ENCODE measurements at regions not wholly inside any gene's neighbourhood (a gene's known extent, or its start where the extent isn't known, plus 50 kb on each side); places are given as distances from the start of the nearest gene placed in this dataset.

DNA sequence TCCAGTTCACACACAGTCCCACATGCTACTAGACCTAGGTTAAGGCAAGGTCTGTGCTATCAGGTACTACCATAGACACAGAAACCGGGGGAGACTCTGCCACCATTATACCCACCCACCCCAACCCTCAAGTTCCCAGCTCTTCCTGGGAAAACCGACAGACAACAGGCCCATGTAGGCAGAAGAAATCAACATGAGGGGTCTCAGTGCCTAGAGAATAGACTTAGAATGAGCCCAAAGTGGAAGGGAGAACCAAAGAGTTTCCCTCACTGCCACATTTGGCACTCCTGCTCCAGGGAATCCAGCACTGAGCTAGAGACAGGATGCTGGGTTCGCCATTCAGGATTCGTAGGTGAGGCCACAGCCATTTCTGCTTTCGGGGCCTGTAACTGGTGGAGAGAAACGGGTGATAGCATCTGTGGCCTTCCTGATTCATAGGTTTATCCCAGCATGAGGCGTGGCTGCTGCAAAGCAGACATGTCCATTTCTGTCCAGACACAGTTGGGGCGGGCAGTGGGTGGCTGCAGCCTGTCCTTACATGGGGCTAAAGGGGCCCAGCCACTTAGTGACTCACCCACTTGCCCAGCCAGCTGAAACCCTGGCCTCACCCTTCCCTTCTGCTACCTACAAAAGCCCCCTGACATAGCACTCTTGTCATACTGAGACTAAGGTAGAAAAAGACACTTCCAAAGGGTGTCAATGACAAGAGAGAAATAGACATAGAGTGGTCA, 69.4 kb downstream of the IRF2BPL start:
- Histone ChIP-seq H3K27ac (no peak overlapping the region), H3K9me3 (no peaks in the 10 kb centered on the region), H3K36me3 (no peaks in the 10 kb centered on the region), H3K4me1 (peaks cover 7 to 42% (median 19%) of the 10 kb centered on the region in 3 donors), H3K27me3 (no peaks in the 10 kb centered on the region), H3K4me3 (no peak overlapping the region)
- WGBS, 2 donors: 90 to 95% methylated on average over 8 of the region's 8 CpGs
- ATAC-seq (no peak), DNase-seq (no peak), FAIRE-seq (no peak)
- intact Hi-C loops (cut with DNase I): loop anchor here in 2 of 3 donors (5.0 to 10.0 kb wide), 2 partner anchors 63 to 66 kb away; partner anchors contain the start of gene IRF2BPL (in 1 of the 2)
- no peak for TF ChIP-seq CTCF (IDR thresholded peaks at IDR 0.05)

DNA sequence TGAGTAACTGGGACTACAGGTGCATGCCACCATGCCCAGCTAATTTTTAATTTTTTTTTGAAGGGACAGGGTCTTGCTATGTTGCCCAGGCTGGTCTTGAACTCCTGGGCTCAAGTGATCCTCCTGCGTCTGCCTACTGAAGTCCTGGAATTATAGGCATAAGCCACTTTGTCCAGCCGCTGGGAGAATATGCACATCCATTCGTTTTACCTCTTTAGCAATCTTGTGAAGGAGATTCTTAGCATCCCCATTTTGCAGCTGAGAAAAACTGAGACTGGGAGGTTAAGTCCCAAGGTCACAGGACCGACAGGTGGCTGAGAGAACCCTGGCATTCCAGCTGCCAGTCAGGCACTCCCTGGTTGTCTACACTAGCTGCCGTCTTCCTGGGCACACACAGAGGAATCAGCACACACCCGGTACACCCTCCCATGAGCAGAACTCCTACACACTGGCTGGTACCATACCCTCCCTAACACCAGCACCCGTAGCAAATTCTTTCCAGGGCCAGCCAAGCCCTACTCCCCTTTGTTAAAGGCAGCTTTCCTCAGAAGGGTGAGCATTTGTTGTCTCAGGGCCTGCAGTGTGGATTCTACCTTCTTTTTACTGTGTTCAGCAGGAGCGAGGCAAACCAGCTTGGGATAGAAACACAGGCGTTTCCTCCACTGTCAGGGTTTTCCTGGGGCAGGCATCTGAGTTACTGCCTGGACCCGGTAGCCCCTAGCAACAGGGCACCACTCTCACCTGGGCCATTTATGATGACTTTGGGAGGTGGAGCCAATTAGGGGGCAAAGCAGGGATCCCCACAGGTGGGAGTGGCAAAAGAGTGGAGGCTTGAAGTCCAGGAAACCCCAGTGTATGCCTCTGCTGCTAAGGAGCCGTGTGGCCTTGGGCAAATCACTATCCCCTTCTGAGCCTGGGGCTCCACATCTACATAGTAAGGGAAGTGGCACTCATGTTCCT, 70.2 kb downstream of the IRF2BPL start:
- ATAC-seq (no peak), FAIRE-seq (no peak), DNase-seq (peak in 1 of 6 donors; percentile 11)
- Histone ChIP-seq H3K4me1 (peaks cover 7 to 50% (median 19%) of the 10 kb centered on the region in 3 donors), H3K27me3 (no peaks in the 10 kb centered on the region), H3K9me3 (no peaks in the 10 kb centered on the region), H3K36me3 (no peaks in the 10 kb centered on the region), H3K27ac (peak overlapping the region in 1 of 4 donors; percentile 88), H3K4me3 (no peak overlapping the region)
- WGBS, 2 donors: 72 to 76% methylated on average over 11 of the region's 11 CpGs
- intact Hi-C loops (cut with DNase I): loop anchor here in 2 of 3 donors (5.0 to 10.0 kb wide), 2 partner anchors 64 to 67 kb away; partner anchors contain the start of gene IRF2BPL (in 1 of the 2)
- no peak for TF ChIP-seq CTCF (IDR thresholded peaks at IDR 0.05)

DNA sequence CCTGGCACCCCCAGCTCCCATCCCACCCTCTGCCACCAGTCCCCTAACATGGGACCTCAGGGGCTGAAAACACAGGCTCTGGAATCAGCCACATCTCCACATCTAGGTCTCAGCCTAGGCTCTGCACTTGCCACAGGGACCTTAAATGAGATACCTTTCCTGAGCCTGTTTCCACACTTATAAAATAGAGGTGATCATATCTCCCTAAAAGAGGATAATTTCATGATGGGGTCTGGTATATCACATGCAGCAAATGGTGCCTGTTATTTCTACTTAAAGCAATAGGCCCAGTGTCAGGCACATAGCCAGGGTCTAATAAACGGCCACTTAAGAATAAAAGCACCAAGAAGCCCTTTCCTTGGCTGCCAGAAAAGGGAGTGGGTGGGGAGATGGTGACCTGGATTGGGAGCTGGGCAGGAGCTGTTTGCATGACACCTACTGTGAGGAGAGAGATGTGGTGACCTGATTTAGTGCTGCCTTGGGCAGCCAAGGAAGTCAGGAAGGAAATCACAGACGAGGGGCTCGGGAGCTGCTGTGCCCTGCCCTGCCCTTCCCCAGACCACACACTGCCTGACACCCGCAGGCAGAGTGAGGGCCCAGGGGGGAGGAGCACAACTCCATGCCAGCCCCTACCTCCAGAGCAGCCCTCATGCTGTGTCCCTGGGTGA, 71.2 kb downstream of the IRF2BPL start:
- peak in 1 of 6 donors; percentile 51 for DNase-seq
- WGBS, 2 donors: 44 to 46% methylated on average over 4 of the region's 4 CpGs
- ATAC-seq: no peak
- Histone ChIP-seq H3K9me3 (no peaks in the 10 kb centered on the region), H3K4me3 (no peak overlapping the region), H3K27ac (peak overlapping the region; percentile 68 to 96 (median 86)), H3K36me3 (no peaks in the 10 kb centered on the region), H3K4me1 (peaks cover 7 to 46% (median 19%) of the 10 kb centered on the region in 3 donors), H3K27me3 (no peaks in the 10 kb centered on the region)
- intact Hi-C loops (cut with DNase I): loop anchor here in 2 of 3 donors (5.0 to 10.0 kb wide), 2 partner anchors 65 to 67 kb away; partner anchors contain the start of gene IRF2BPL (in 1 of the 2)
- TF ChIP-seq CTCF (IDR thresholded peaks at IDR 0.05): no peak
- no peak for FAIRE-seq

- no peaks in the 10 kb centered on the region for H3K36me3 ChIP-seq
- H3K9me3 ChIP-seq: no peaks in the 10 kb centered on the region
- peak overlapping the region in 3 of 4 donors; percentile 4 to 38 (median 31) for H3K4me3 ChIP-seq
- peak overlapping the region; percentile 68 to 96 (median 86) for H3K27ac ChIP-seq
- intact Hi-C loops (cut with DNase I): loop anchor here in 2 of 3 donors (5.0 to 10.0 kb wide), 2 partner anchors 66 to 68 kb away; partner anchors contain the start of gene IRF2BPL (in 1 of the 2)
- ATAC-seq (peak; percentile 87 to 94 (median 91)), DNase-seq (peak; percentile 91 to 95 (median 94)), FAIRE-seq (no peak)
- H3K4me1 ChIP-seq: peaks cover 7 to 42% (median 17%) of the 10 kb centered on the region in 3 donors
- no peaks in the 10 kb centered on the region for H3K27me3 ChIP-seq
- no peak for TF ChIP-seq CTCF (IDR thresholded peaks at IDR 0.05)
- 1 to 2% methylated on average over 41 to 48 of the region's 48 CpGs for WGBS, 2 donors
Observed at GRCh38 chr14:76956316-76957090, 72.0 kb downstream of the IRF2BPL start.
